ENCODE measurements at regions not wholly inside any gene's neighbourhood (a gene's known extent, or its start where the extent isn't known, plus 50 kb on each side); places are given as distances from the start of the nearest gene placed in this dataset.

GRCh38 chr5:128815201-128815600 lies 150.1 kb upstream of the SLC27A6 start:
- no peak for TF ChIP-seq CTCF (IDR thresholded peaks at IDR 0.05)
- no peak for TF ChIP-seq POLR2A (IDR thresholded peaks at IDR 0.05)
